Lung (tissue), 11 donors: ENCODE measurements at regions not wholly inside any gene's neighbourhood (a gene's known extent, or its start where the extent isn't known, plus 50 kb on each side); places are given as distances from the start of the nearest gene placed in this dataset.

Source experiments
- ATAC-seq: fragments of 200-7000 bp; cut with Tn5 transposase; one replicate; pipeline ENCODE4 v1.9.1; 2020; ENCODE audit warnings: moderate number of reproducible peaks; ENCODE audit not compliant: insufficient read depth, low FRiP score
- DNase-seq, 3 donors: peaks; one replicate each; pipeline ENCODE4 v3.0.0-alpha.2; 2013 to 2017
- H3K27ac ChIP-seq, 2 donors: one replicate each; pipeline ENCODE4 v1.5.1; 2013; ENCODE audit warnings: mild to moderate bottlenecking in 2 of 2, moderate library complexity in 2 of 2, control low read depth in 1 of 2, inconsistent platforms in 1 of 2, low read depth in 1 of 2, low read length in 1 of 2
- H3K27me3 ChIP-seq, 3 donors: one replicate each; pipeline ENCODE4 v1.5.1; 2013; ENCODE audit warnings: low read length in 2 of 3; ENCODE audit not compliant: control insufficient read depth in 3 of 3, insufficient read depth in 3 of 3
- H3K36me3 ChIP-seq, 4 donors: one replicate each; pipeline ENCODE4 v1.5.1; 2013; ENCODE audit warnings: low read length in 4 of 4, mild to moderate bottlenecking in 1 of 4, moderate library complexity in 1 of 4; ENCODE audit not compliant: control insufficient read depth in 4 of 4, insufficient read depth in 4 of 4
- H3K4me1 ChIP-seq, 5 donors: one replicate each; pipeline ENCODE4 v1.5.1; 2013; ENCODE audit warnings: low read length in 5 of 5, mild to moderate bottlenecking in 2 of 5, moderate library complexity in 1 of 5; ENCODE audit not compliant: control insufficient read depth in 5 of 5, insufficient read depth in 5 of 5
- H3K4me3 ChIP-seq: one replicate; pipeline ENCODE4 v1.5.1; 2013; ENCODE audit warnings: mild to moderate bottlenecking, control low read depth, moderate library complexity
- H3K9ac ChIP-seq, 2 donors: one replicate each; pipeline ENCODE4 v1.5.1; 2013; ENCODE audit warnings: low read length in 2 of 2, control low read depth in 1 of 2; ENCODE audit not compliant: insufficient read depth in 1 of 2
- H3K9me3 ChIP-seq, 4 donors: one replicate each; pipeline ENCODE4 v1.5.1; 2013; ENCODE audit warnings: low read length in 3 of 4, mild to moderate bottlenecking in 1 of 4, moderate library complexity in 1 of 4; ENCODE audit not compliant: control insufficient read depth in 4 of 4, insufficient read depth in 3 of 4
- WGBS, 2 donors: extraction: QIAGEN DNeasy Blood & Tissue Kit; methylation state at CpG; one replicate each; pipeline ENCODE4 v1.1.7; 2013; 5-methylcytosine and 5-hydroxymethylcytosine counted together
- TF ChIP-seq, protein P1 (sequence below): IDR thresholded peaks from 2 replicates; pipeline ENCODE4 v1.5.1; 2012; ENCODE audit warnings: mild to moderate bottlenecking; ENCODE audit errors: control extremely low read depth, extremely low read depth
- donor health status: control.
- donor health status: control.
- donor health status: Bipolar disorder and iron deficiency.
- donor health status: healthy.
- donor health status: DM: yes; HTN: yes; CAD: no.

DNA sequence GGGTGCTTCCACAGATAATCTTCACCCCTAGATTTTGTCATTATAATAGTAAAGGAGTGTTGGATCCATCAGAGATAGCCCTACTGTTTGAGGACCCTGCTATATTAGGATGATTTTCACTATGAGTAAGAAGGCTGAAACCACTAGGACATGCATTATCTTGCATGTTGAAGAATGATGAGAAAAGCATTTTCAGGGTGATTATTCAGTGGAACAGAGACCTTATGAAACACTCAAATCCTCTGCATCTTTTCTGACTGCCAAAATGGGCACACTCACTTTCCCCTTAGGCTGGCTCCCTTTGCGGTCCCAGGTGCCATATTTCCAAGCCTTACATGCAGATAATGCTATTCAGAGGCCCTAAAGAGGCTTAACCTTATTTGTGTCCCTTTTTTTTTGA lies 296.9 kb downstream of the RND3 start:
- WGBS, 2 donors: 77 to 93% methylated on average over 1 of the region's 1 CpG
- TF ChIP-seq, protein P1, sequence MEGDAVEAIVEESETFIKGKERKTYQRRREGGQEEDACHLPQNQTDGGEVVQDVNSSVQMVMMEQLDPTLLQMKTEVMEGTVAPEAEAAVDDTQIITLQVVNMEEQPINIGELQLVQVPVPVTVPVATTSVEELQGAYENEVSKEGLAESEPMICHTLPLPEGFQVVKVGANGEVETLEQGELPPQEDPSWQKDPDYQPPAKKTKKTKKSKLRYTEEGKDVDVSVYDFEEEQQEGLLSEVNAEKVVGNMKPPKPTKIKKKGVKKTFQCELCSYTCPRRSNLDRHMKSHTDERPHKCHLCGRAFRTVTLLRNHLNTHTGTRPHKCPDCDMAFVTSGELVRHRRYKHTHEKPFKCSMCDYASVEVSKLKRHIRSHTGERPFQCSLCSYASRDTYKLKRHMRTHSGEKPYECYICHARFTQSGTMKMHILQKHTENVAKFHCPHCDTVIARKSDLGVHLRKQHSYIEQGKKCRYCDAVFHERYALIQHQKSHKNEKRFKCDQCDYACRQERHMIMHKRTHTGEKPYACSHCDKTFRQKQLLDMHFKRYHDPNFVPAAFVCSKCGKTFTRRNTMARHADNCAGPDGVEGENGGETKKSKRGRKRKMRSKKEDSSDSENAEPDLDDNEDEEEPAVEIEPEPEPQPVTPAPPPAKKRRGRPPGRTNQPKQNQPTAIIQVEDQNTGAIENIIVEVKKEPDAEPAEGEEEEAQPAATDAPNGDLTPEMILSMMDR: no peak

DNA sequence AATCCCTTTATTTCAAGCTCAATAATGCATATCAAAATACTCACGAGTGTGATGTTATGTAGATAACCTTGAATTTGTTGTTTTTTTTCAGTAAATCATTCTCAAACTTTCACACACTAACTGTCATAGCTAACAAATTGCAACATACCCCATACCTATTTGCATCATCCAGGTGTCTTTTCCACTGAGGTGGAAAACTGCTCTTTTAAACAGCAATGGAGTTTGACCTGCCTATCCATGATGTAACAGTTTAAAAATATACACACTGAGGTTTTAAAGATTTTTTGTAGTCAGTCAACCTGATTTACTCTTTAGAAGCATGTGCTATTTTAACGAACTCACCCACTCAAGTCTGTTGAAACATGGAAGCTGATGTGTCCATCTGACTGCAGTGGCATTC lies 298.7 kb downstream of the RND3 start:
- Histone ChIP-seq H3K4me1 (peaks cover 0 to 8% (median 0%) of the 10 kb centered on the region in 5 donors), H3K9ac (no peak overlapping the region), H3K27me3 (no peaks in the 10 kb centered on the region), H3K27ac (no peak overlapping the region), H3K36me3 (no peaks in the 10 kb centered on the region), H3K4me3 (no peak overlapping the region), H3K9me3 (no peaks in the 10 kb centered on the region)
- ATAC-seq (no peak), DNase-seq (no peak)
- 76 to 86% methylated on average over 2 of the region's 2 CpGs for WGBS, 2 donors
- TF ChIP-seq, protein P1: no peak

More for the DNA sequence above, 296.9 kb downstream of the RND3 start:
- Histone ChIP-seq H3K36me3 (no peaks in the 10 kb centered on the region), H3K27ac (no peak overlapping the region), H3K27me3 (no peaks in the 10 kb centered on the region), H3K9ac (no peak overlapping the region), H3K4me3 (no peak overlapping the region), H3K9me3 (no peaks in the 10 kb centered on the region), H3K4me1 (peaks cover 0 to 8% (median 0%) of the 10 kb centered on the region in 5 donors)
- no peak for DNase-seq
- no peak for ATAC-seq

DNA sequence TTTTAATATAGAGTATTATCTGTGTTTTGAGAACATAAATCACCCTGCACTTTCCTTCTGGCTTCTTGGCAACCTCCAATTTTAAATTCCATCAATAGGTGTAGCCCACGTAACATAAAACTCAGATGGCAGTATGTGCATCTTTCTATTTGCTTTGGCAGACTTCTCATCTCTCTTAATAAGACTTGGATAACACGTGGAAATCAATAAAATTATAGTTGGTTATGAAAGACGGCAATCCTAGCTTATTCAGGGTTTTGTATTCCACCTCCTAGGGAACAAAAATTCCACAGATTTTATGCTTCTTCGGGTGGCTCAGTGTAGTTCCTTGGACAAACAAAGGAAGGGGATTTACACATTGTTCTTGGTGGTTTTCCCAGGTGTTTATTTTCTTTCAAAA lies 299.3 kb downstream of the RND3 start:
- Histone ChIP-seq H3K36me3 (no peaks in the 10 kb centered on the region), H3K27ac (no peak overlapping the region), H3K9me3 (no peaks in the 10 kb centered on the region), H3K27me3 (no peaks in the 10 kb centered on the region), H3K4me3 (no peak overlapping the region), H3K9ac (no peak overlapping the region), H3K4me1 (peaks cover 0 to 8% (median 0%) of the 10 kb centered on the region in 5 donors)
- ATAC-seq (no peak), DNase-seq (no peak)
- 39 to 59% methylated on average over 4 of the region's 4 CpGs for WGBS, 2 donors
- TF ChIP-seq, protein P1: no peak

DNA sequence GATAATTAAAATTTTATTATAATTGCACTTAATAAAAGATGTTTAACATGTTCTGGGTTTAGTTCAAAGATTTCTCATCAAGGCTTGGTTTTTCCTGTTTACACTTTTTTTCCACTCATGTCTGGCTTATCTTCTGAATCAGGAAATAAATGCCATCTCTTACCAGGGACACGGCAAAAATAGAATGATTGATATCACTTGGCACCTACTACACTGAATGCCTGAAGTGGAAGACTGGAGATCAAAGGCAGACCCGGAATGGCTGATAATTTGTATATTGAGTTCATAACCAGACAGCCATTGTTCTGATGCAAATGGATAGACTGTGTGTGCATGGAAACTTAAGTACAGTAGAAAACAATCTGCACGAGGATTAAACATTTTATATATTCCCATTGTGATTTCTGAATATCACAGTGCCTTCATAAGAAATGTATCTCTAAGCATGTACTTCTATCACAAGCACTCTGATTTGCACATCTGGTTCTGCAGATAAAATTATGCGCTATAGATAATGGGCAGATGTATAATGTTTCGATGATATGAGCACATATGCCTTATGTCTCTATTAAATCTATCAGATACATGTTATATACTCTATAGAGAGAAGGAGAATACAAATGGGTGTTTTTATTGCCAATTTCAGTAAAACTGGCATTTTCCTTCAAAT lies 304.8 kb downstream of the RND3 start:
- TF ChIP-seq, protein P1: no peak
- no peak overlapping the region for H3K9ac ChIP-seq
- DNase-seq (peak in 2 of 3 donors; percentile 78 to 81), ATAC-seq (no peak)
- peaks cover 0 to 15% (median 9%) of the 10 kb centered on the region in 5 donors for H3K4me1 ChIP-seq
- H3K9me3 ChIP-seq: no peaks in the 10 kb centered on the region
- H3K27me3 ChIP-seq: no peaks in the 10 kb centered on the region
- H3K4me3 ChIP-seq: no peak overlapping the region
- H3K27ac ChIP-seq: no peak overlapping the region
- WGBS, 2 donors: 50 to 55% methylated on average over 5 of the region's 5 CpGs
- H3K36me3 ChIP-seq: no peaks in the 10 kb centered on the region
